ENCODE measurements at regions not wholly inside any gene's neighbourhood (a gene's known extent, or its start where the extent isn't known, plus 50 kb on each side); places are given as distances from the start of the nearest gene placed in this dataset. TPM values are rescaled to one million over a fixed set of nuclear protein-coding genes. Genes with fewer than 3 reads are reported as not detected.

DNA sequence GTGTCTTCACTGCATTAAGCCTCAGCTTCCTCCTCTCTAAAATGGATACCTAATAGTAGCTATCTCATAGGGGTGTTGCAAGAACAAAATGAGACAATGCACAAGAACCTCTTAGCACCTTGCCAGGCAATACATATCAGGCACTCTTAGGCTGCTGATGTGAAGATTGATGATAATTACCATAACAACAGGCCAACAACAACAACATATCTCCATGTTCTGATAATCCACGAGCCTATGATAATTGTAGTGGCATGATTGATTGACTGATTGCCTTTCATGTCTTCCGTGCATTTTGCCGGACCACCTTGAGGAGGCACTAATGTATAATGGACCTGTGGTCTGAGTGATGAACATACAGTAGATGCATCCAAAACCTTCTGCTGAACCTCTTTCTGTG lies 50.7 kb upstream of the WSCD2 start:
- BruUV-seq (replicated peaks), result no TSS peak
- Histone ChIP-seq H3K27ac (ENCODE audit: low read depth, low read length, poor library complexity, severe bottlenecking) (no peak overlapping the region), H4K20me1 (ENCODE audit: insufficient read depth, low read length) (no peaks in the 10 kb centered on the region), H3K9me2 (ENCODE audit: insufficient read depth, low read length) (no peaks in the 10 kb centered on the region), H3K79me2 (ENCODE audit: insufficient read depth, low read depth, low read length) (no peaks in the 10 kb centered on the region), H3K36me3 (ENCODE audit: insufficient read depth, low read length) (no peaks in the 10 kb centered on the region), H3K4me3 (ENCODE audit: low read depth, low read length, poor library complexity, severe bottlenecking) (no peak overlapping the region), H3K4me1 (ENCODE audit: insufficient read depth, low read length, poor library complexity, severe bottlenecking) (no peaks in the 10 kb centered on the region), H2AFZ (ENCODE audit: low read length) (no peak overlapping the region), H3K4me2 (ENCODE audit: low read length) (no peak overlapping the region), H3K9me3 (ENCODE audit: low read length) (no peaks in the 10 kb centered on the region)
- intact Hi-C loops (cut with micrococcal nuclease; ENCODE audit: unreplicated experiment), result no loop called here
- ChIA-PET POLR2A (no interaction called here), CTCF (ENCODE audit: unreplicated experiment) (interaction anchor here (0.6 kb wide), 1 partner anchor 14 kb away, joined by 3 read pairs; no protein-coding TSS in a partner anchor)
- TF ChIP-seq EZH2phosphoT487 (IDR thresholded peaks at IDR 0.05; ENCODE audit: borderline replicate concordance, low read depth, low read length), result no peak
- TF ChIP-seq, protein P1, sequence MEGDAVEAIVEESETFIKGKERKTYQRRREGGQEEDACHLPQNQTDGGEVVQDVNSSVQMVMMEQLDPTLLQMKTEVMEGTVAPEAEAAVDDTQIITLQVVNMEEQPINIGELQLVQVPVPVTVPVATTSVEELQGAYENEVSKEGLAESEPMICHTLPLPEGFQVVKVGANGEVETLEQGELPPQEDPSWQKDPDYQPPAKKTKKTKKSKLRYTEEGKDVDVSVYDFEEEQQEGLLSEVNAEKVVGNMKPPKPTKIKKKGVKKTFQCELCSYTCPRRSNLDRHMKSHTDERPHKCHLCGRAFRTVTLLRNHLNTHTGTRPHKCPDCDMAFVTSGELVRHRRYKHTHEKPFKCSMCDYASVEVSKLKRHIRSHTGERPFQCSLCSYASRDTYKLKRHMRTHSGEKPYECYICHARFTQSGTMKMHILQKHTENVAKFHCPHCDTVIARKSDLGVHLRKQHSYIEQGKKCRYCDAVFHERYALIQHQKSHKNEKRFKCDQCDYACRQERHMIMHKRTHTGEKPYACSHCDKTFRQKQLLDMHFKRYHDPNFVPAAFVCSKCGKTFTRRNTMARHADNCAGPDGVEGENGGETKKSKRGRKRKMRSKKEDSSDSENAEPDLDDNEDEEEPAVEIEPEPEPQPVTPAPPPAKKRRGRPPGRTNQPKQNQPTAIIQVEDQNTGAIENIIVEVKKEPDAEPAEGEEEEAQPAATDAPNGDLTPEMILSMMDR (conservative IDR thresholded peaks at IDR 0.05; ENCODE audit: low read length), result no peak
- DNase-seq (ENCODE audit: low spot score), result no peak

Small RNA genes in the stretch of these regions (small RNA-seq; reads per million reads assigned to genes)
- not detected for gene AC126177.5
